A549 (cell line): ENCODE measurements at regions not wholly inside any gene's neighbourhood (a gene's known extent, or its start where the extent isn't known, plus 50 kb on each side); places are given as distances from the start of the nearest gene placed in this dataset.

ENCODE experiments used
- CHD2 ChIP-seq: fragments of 150-350 bp; IDR thresholded peaks from 2 replicates; pipeline ENCODE4 v1.6.1; 2014; ENCODE audit warnings: low read length; ENCODE audit not compliant: partially characterized antibody
- CTCF ChIP-seq: fragments of >200 bp; sonication (Bioruptor Twin); formaldehyde crosslinking; IDR thresholded peaks from 3 replicates; pipeline ENCODE4 v1.5.1; 2016
- ELK1 ChIP-seq: fragments of 150-350 bp; IDR thresholded peaks from 2 replicates; pipeline ENCODE4 v1.6.1; 2014; ENCODE audit warnings: low read depth, mild to moderate bottlenecking, low read length
- ESRRA ChIP-seq: fragments of 150-350 bp; IDR thresholded peaks from 2 replicates; pipeline ENCODE4 v1.6.1; 2014; ENCODE audit warnings: mild to moderate bottlenecking, low read length, borderline replicate concordance
- GATA3 ChIP-seq: IDR thresholded peaks from 2 replicates; pipeline ENCODE4 v1.6.1; 2012; ENCODE audit warnings: borderline replicate concordance
- JUN ChIP-seq, 2 experiments: fragments of >200 bp; sonication (Bioruptor Twin); formaldehyde crosslinking; IDR thresholded peaks; 2 replicates in 1 of 2; 3 replicates in 1 of 2; pipeline ENCODE4 v1.6.1; 2016 to 2017
- KDM5A ChIP-seq: fragments of 200-600 bp; sonication (generic); IDR thresholded peaks from 2 replicates; pipeline ENCODE4 v1.6.1; 2016; ENCODE audit warnings: antibody characterized with exemption, mild to moderate bottlenecking
- POLR2A ChIP-seq: IDR thresholded peaks from 2 replicates; pipeline ENCODE4 v1.6.1; 2012; ENCODE audit warnings: mild to moderate bottlenecking, low read length
- SMC3 ChIP-seq: fragments of >200 bp; sonication (Bioruptor Twin); formaldehyde crosslinking; IDR thresholded peaks from 3 replicates; pipeline ENCODE4 v1.6.1; 2018; ENCODE audit warnings: inconsistent platforms
- TP53 ChIP-seq: fragments of 250-450 bp; sonication (Bioruptor Pico); IDR thresholded peaks from 2 replicates; pipeline ENCODE4 v1.5.0; 2021; ENCODE audit warnings: mild to moderate bottlenecking, moderate library complexity
- ZSCAN20 ChIP-seq: fragments of 250-450 bp; sonication (Bioruptor Pico); IDR thresholded peaks from 2 replicates; pipeline ENCODE4 v1.8.0; 2022; ENCODE audit warnings: mild to moderate bottlenecking, moderate library complexity

- no peak for TF ChIP-seq ESRRA
- TF ChIP-seq CTCF, result no peak
- TF ChIP-seq KDM5A, result no peak
- TF ChIP-seq POLR2A, result no peak
- TF ChIP-seq ZSCAN20 (CRISPR knock-in tag), result no peak
- no peak for TF ChIP-seq GATA3
- no peak for TF ChIP-seq SMC3
- no peak for TF ChIP-seq CHD2
- no peak for TF ChIP-seq TP53
- TF ChIP-seq ELK1, result no peak
- TF ChIP-seq JUN (IDR thresholded peaks at IDR 0.05), result no peak
These were observed 122.2 kb upstream of the TFAP2D start for GRCh38 chr6:50591135-50591534.
